Natural killer cell (primary cell): ENCODE measurements at regions not wholly inside any gene's neighbourhood (a gene's known extent, or its start where the extent isn't known, plus 50 kb on each side); places are given as distances from the start of the nearest gene placed in this dataset.

Experiments used
- ATAC-seq, 3 donors: fragments of 150-1000 bp in 2 of 3; fragments of 200-7000 bp in 1 of 3; cut with Tn5 transposase; 1 replicate in 1 of 3; 2 replicates in 2 of 3; pipeline ENCODE4 v1.10.0; 2021; ENCODE audit warnings: mild to moderate bottlenecking in 2 of 3, moderate library complexity in 2 of 3
- DNase-seq, 2 donors: peaks; one replicate each; pipeline versions ENCODE4 v3.0.0 to v3.0.0-alpha.2; 2013 to 2021; ENCODE audit warnings: mixed read lengths in 1 of 2
- H3K27ac ChIP-seq: one replicate; pipeline ENCODE4 v1.5.1; 2013; ENCODE audit warnings: mild to moderate bottlenecking, low read length
- H3K27me3 ChIP-seq: one replicate; pipeline ENCODE4 v1.6.1; 2013; ENCODE audit warnings: low read length; ENCODE audit not compliant: control insufficient read depth, insufficient read depth
- H3K36me3 ChIP-seq: one replicate; pipeline ENCODE4 v1.6.1; 2013; ENCODE audit warnings: low read length; ENCODE audit not compliant: control insufficient read depth, insufficient read depth
- H3K4me1 ChIP-seq: one replicate; pipeline ENCODE4 v1.6.1; 2013; ENCODE audit warnings: low read length; ENCODE audit not compliant: control insufficient read depth, insufficient read depth
- H3K4me3 ChIP-seq: one replicate; pipeline ENCODE4 v1.5.1; 2013; ENCODE audit warnings: low read length
- H3K9me3 ChIP-seq: one replicate; pipeline ENCODE4 v1.6.1; 2013; ENCODE audit warnings: low read length; ENCODE audit not compliant: control insufficient read depth, insufficient read depth
- H3K27ac Mint-ChIP-seq, 2 donors: one replicate each; pipeline ENCODE4 v1.8.0; 2022; ENCODE audit warnings: mild to moderate bottlenecking in 2 of 2, mixed read lengths in 2 of 2, moderate library complexity in 1 of 2
- H3K27me3 Mint-ChIP-seq, 2 donors: one replicate each; pipeline ENCODE4 v1.8.0; 2022; ENCODE audit warnings: low read depth in 2 of 2, mixed read lengths in 2 of 2
- H3K36me3 Mint-ChIP-seq: one replicate; pipeline ENCODE4 v1.8.0; 2022; ENCODE audit warnings: mixed read lengths
- H3K4me1 Mint-ChIP-seq, 2 donors: one replicate each; pipeline ENCODE4 v1.8.0; 2022; ENCODE audit warnings: mixed read lengths in 2 of 2
- H3K4me3 Mint-ChIP-seq: one replicate; pipeline ENCODE4 v1.8.0; 2022; ENCODE audit warnings: mild to moderate bottlenecking, moderate library complexity, mixed read lengths
- H3K9me3 Mint-ChIP-seq, 2 donors: one replicate each; pipeline ENCODE4 v1.8.0; 2022; ENCODE audit warnings: mixed read lengths in 2 of 2
- WGBS: methylation state at CpG from one replicate; pipeline ENCODE4 v1.1.7; 2013; ENCODE audit warnings: missing lambda C conversion rate; ENCODE audit not compliant: insufficient coverage; 5-methylcytosine and 5-hydroxymethylcytosine counted together
- intact Hi-C: fragments of 100-400 bp; cut with micrococcal nuclease; formaldehyde crosslinking; loops from one replicate; pipeline ENCODE4 v1.14.2; 2022
- TF ChIP-seq, protein P1 (sequence below): fragments of 200-600 bp; IDR thresholded peaks from one replicate; pipeline ENCODE4 v1.8.0; 2022; ENCODE audit warnings: antibody characterized with exemption

DNA sequence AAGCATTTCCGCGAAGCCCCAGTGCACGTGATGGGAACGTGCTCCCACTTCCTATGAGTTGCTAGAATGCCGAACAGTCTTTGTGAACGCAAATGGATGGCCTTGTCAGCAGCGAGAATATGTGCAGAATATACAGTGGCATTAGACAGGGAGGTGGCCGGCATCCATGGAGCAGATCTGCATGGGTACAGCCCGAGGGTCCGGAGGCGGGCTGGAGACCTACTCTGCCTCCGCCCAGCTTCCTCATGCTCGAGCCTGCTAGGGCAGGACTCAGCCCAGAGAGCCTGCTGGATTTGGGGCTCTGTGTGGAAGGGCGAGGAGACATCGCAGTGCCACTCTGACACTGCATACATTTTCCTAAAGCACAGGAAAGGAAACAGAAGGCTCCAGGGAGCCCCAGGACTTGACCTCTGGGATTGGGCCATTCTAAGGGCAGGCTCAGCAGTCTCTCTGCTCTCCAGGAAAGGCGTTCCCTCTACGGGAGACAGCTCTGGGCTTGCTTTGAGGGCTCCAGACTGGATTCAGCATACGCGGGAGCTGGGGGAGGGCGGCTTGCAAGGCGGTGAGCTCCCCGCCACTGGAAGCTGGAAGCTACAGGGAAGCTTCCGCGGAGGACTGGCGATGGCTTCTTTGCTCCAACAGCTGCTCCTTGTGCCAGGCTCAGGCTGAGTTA, 55.9 kb upstream of the UQCRFS1 start:
- Histone ChIP-seq H3K36me3 (no peaks in the 10 kb centered on the region), H3K4me3 (no peak overlapping the region), H3K9me3 (peaks cover 3% of the 10 kb centered on the region), H3K4me1 (peaks cover 2% of the 10 kb centered on the region), H3K27me3 (no peaks in the 10 kb centered on the region), H3K27ac (no peak overlapping the region)
- Mint-ChIP-seq H3K4me3 (no peak overlapping the region), H3K36me3 (no peaks in the 10 kb centered on the region), H3K27me3 (peaks cover 17 to 19% of the 10 kb centered on the region in 2 donors), H3K9me3 (no peaks in the 10 kb centered on the region), H3K4me1 (peaks cover 1 to 7% of the 10 kb centered on the region in 2 donors), H3K27ac (no peak overlapping the region)
- DNase-seq (no peak), ATAC-seq (no peak)
- 67% methylated on average over 25 of the region's 25 CpGs for WGBS
- intact Hi-C loops, result no loop called here
- TF ChIP-seq, protein P1, sequence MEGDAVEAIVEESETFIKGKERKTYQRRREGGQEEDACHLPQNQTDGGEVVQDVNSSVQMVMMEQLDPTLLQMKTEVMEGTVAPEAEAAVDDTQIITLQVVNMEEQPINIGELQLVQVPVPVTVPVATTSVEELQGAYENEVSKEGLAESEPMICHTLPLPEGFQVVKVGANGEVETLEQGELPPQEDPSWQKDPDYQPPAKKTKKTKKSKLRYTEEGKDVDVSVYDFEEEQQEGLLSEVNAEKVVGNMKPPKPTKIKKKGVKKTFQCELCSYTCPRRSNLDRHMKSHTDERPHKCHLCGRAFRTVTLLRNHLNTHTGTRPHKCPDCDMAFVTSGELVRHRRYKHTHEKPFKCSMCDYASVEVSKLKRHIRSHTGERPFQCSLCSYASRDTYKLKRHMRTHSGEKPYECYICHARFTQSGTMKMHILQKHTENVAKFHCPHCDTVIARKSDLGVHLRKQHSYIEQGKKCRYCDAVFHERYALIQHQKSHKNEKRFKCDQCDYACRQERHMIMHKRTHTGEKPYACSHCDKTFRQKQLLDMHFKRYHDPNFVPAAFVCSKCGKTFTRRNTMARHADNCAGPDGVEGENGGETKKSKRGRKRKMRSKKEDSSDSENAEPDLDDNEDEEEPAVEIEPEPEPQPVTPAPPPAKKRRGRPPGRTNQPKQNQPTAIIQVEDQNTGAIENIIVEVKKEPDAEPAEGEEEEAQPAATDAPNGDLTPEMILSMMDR, result no peak

DNA sequence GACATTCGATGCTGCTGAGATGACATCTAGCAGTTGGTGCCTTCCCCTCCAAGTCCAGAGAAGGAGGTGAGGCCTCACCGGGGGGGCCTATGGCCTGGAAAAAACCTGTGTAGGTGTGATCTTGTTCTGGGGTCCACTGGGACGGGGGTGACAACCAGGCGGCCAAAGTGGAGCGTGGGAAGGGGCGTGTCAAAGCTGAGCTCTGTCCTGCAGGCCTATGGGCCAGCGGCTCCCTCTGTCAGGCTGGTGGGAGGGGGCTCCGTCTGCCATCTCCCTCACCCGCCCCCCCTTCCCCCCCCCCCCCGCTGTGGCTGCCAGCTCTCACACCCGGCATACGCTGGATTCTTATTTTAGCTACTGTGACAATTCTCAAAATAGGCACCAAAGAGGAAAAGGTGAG, 56.7 kb upstream of the UQCRFS1 start:
- no peak for DNase-seq
- Histone ChIP-seq H3K27me3 (no peaks in the 10 kb centered on the region), H3K27ac (no peak overlapping the region), H3K9me3 (peaks cover 3% of the 10 kb centered on the region), H3K4me3 (no peak overlapping the region), H3K36me3 (no peaks in the 10 kb centered on the region), H3K4me1 (no peaks in the 10 kb centered on the region)
- 63% methylated on average over 6 of the region's 12 CpGs for WGBS
- no peak overlapping the region for H3K27ac Mint-ChIP-seq
- no peaks in the 10 kb centered on the region for H3K36me3 Mint-ChIP-seq
- no peaks in the 10 kb centered on the region for H3K9me3 Mint-ChIP-seq
- intact Hi-C loops, result no loop called here
- TF ChIP-seq, protein P1, result no peak
- peaks cover 0 to under 1% of the 10 kb centered on the region in 2 donors for H3K4me1 Mint-ChIP-seq
- peaks cover 17 to 19% of the 10 kb centered on the region in 2 donors for H3K27me3 Mint-ChIP-seq
- no peak overlapping the region for H3K4me3 Mint-ChIP-seq
- no peak for ATAC-seq

DNA sequence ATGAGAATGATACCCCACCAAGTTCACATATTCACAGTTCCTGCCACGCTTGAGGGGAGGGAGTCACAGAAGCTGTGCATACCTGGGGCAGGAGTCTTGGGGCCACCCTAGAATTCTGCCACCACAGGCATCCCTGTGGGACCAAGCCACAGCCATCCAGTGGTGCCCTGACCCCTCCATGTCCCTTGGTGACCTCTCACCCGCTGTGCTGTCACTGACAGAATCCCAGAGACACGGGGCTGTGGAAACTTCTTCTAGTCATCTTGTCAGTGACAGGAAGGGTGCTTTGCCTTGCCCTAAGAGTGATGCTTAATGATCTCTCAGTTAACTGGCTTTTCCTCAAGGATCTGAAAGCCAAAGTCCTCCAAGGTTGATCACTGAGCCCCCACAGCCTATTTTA, 58.4 kb upstream of the UQCRFS1 start:
- Mint-ChIP-seq H3K9me3 (no peaks in the 10 kb centered on the region), H3K4me3 (no peak overlapping the region), H3K27me3 (peaks cover 17 to 19% of the 10 kb centered on the region in 2 donors), H3K36me3 (no peaks in the 10 kb centered on the region), H3K4me1 (peaks cover 0 to 3% of the 10 kb centered on the region in 2 donors), H3K27ac (no peak overlapping the region)
- 76% methylated on average over 3 of the region's 3 CpGs for WGBS
- no peaks in the 10 kb centered on the region for H3K36me3 ChIP-seq
- intact Hi-C loops, result no loop called here
- DNase-seq, result no peak
- TF ChIP-seq, protein P1, result no peak
- no peaks in the 10 kb centered on the region for H3K4me1 ChIP-seq
- H3K9me3 ChIP-seq, result peaks cover 3% of the 10 kb centered on the region
- H3K4me3 ChIP-seq, result no peak overlapping the region
- H3K27me3 ChIP-seq, result no peaks in the 10 kb centered on the region
- no peak for ATAC-seq
- no peak overlapping the region for H3K27ac ChIP-seq

DNA sequence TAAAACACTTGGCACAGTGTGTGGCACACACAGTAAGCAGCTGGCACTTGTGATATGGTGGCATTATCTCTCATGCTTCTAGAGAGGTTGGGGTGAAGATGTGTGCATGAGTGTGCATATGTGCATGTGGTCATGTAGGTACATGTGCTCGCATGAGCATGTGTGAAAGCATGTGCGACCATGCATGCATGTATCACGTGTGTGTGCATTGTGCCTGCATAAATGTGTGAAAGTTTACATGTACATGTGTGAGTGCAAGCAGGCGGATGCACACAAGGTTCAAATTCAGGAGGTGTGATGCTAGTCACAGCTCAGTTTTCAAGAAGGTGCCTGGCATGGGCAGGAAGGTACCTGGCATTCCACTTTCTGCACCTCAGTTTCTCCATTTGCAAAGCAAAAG, 59.0 kb upstream of the UQCRFS1 start:
- Mint-ChIP-seq H3K27me3 (peaks cover 15 to 19% of the 10 kb centered on the region in 2 donors), H3K9me3 (no peaks in the 10 kb centered on the region), H3K4me3 (no peak overlapping the region), H3K4me1 (peaks cover 4 to 9% of the 10 kb centered on the region in 2 donors), H3K27ac (no peak overlapping the region), H3K36me3 (no peaks in the 10 kb centered on the region)
- peaks cover 3% of the 10 kb centered on the region for H3K9me3 ChIP-seq
- DNase-seq, result no peak
- H3K27ac ChIP-seq, result no peak overlapping the region
- intact Hi-C loops, result no loop called here
- TF ChIP-seq, protein P1, result no peak
- peaks cover 2% of the 10 kb centered on the region for H3K4me1 ChIP-seq
- 85% methylated on average over 4 of the region's 4 CpGs for WGBS
- no peaks in the 10 kb centered on the region for H3K36me3 ChIP-seq
- no peaks in the 10 kb centered on the region for H3K27me3 ChIP-seq
- ATAC-seq, result no peak
- no peak overlapping the region for H3K4me3 ChIP-seq
